Activated B cell treated with CpG ODN at 0.5 μM for 24 hours (primary cell): ENCODE measurements at regions not wholly inside any gene's neighbourhood (a gene's known extent, or its start where the extent isn't known, plus 50 kb on each side); places are given as distances from the start of the nearest gene placed in this dataset.

Experiments used
- ATAC-seq: fragments of 200-7000 bp; cut with Tn5 transposase; one replicate; pipeline ENCODE4 v1.10.0; 2021; ENCODE audit warnings: low read depth, mild to moderate bottlenecking, moderate library complexity
- CTCF ChIA-PET: fragments of 350-600 bp; sonication (Branson Sonifier 250); formaldehyde crosslinking; loops from one replicate; lab custom pipeline; 2021; ENCODE audit warnings: antibody characterized with exemption; lab: Charles Lee
- POLR2A ChIA-PET: fragments of 350-600 bp; sonication (Branson Sonifier 250); formaldehyde crosslinking; loops from one replicate; lab custom pipeline; 2021; ENCODE audit warnings: antibody characterized with exemption; lab: Charles Lee
- DNase-seq: peaks from one replicate; pipeline ENCODE4 v3.0.0; 2022
- H3K27ac Mint-ChIP-seq: one replicate; pipeline ENCODE4 v1.8.0; 2020; ENCODE audit warnings: mixed read lengths
- H3K27me3 Mint-ChIP-seq: one replicate; pipeline ENCODE4 v1.8.0; 2021; ENCODE audit warnings: mixed read lengths
- H3K36me3 Mint-ChIP-seq: one replicate; pipeline ENCODE4 v1.8.0; 2021; ENCODE audit warnings: low read depth, mixed read lengths
- H3K4me1 Mint-ChIP-seq: one replicate; pipeline ENCODE4 v1.8.0; 2021; ENCODE audit warnings: mixed read lengths
- H3K4me3 Mint-ChIP-seq: one replicate; pipeline ENCODE4 v1.8.0; 2020; ENCODE audit warnings: mild to moderate bottlenecking, mixed read lengths
- H3K9me3 Mint-ChIP-seq: one replicate; pipeline ENCODE4 v1.8.0; 2020; ENCODE audit warnings: mixed read lengths
- intact Hi-C: fragments of 100-400 bp; cut with micrococcal nuclease; formaldehyde crosslinking; loops from one replicate; pipeline ENCODE4 v1.15.1; 2024
- TF ChIP-seq, protein P1 (sequence below): fragments of 200-600 bp; IDR thresholded peaks from one replicate; pipeline ENCODE4 v1.8.0; 2022; ENCODE audit warnings: antibody characterized with exemption, mild to moderate bottlenecking

DNA sequence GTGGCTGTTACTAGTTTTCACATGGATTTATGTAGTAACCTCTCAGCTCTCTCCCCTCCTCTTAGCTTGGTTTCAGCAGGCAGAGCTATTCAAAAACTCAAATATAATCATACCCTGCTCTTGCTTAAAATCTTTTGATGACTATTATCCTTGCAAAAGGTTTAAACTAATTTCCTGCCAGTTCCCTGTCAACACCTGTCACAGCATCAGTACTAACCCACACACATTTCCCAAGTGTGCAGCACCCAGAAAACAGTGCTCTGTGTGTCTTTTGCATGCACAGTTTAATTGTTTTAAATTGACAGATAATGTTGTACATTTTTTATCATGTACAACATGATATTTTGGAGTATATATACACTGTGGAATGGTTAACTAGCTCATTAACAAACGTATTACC lies 202.0 kb downstream of the PAPSS1 start:
- POLR2A ChIA-PET: no interaction called here
- H3K4me1 Mint-ChIP-seq: no peaks in the 10 kb centered on the region
- H3K27ac Mint-ChIP-seq: no peak overlapping the region
- no peak for ATAC-seq
- CTCF ChIA-PET: no interaction called here
- peaks cover 4% of the 10 kb centered on the region for H3K9me3 Mint-ChIP-seq
- TF ChIP-seq, protein P1, sequence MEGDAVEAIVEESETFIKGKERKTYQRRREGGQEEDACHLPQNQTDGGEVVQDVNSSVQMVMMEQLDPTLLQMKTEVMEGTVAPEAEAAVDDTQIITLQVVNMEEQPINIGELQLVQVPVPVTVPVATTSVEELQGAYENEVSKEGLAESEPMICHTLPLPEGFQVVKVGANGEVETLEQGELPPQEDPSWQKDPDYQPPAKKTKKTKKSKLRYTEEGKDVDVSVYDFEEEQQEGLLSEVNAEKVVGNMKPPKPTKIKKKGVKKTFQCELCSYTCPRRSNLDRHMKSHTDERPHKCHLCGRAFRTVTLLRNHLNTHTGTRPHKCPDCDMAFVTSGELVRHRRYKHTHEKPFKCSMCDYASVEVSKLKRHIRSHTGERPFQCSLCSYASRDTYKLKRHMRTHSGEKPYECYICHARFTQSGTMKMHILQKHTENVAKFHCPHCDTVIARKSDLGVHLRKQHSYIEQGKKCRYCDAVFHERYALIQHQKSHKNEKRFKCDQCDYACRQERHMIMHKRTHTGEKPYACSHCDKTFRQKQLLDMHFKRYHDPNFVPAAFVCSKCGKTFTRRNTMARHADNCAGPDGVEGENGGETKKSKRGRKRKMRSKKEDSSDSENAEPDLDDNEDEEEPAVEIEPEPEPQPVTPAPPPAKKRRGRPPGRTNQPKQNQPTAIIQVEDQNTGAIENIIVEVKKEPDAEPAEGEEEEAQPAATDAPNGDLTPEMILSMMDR: no peak
- no peaks in the 10 kb centered on the region for H3K27me3 Mint-ChIP-seq
- no peak for DNase-seq
- intact Hi-C loops: no loop called here
- no peak overlapping the region for H3K4me3 Mint-ChIP-seq
- H3K36me3 Mint-ChIP-seq: no peaks in the 10 kb centered on the region

DNA sequence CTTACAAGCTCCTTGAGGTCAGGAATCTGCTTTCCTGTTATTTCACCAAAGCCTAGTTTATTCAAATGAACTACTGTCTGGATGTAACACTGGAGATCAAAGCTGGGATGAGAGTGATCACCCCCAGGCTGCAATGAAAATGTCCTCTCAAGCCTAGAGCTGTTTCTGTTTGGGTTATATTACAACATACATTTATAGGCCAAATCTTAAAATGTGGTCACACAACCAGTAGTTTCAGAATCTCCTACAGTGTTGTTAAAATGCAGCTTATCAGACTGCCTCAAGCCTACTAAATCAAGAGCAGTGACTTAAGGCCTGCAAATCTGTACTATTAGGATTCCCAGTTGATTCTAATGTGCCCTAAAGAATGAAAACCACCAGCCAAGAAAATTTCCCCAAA lies 207.5 kb downstream of the PAPSS1 start:
- ATAC-seq (no peak), DNase-seq (no peak)
- peaks cover 4% of the 10 kb centered on the region for H3K9me3 Mint-ChIP-seq
- no peak overlapping the region for H3K4me3 Mint-ChIP-seq
- H3K27me3 Mint-ChIP-seq: no peaks in the 10 kb centered on the region
- no peak overlapping the region for H3K27ac Mint-ChIP-seq
- ChIA-PET CTCF (no interaction called here), POLR2A (no interaction called here)
- H3K4me1 Mint-ChIP-seq: no peaks in the 10 kb centered on the region
- TF ChIP-seq, protein P1: no peak
- no peaks in the 10 kb centered on the region for H3K36me3 Mint-ChIP-seq
- intact Hi-C loops: no loop called here

DNA sequence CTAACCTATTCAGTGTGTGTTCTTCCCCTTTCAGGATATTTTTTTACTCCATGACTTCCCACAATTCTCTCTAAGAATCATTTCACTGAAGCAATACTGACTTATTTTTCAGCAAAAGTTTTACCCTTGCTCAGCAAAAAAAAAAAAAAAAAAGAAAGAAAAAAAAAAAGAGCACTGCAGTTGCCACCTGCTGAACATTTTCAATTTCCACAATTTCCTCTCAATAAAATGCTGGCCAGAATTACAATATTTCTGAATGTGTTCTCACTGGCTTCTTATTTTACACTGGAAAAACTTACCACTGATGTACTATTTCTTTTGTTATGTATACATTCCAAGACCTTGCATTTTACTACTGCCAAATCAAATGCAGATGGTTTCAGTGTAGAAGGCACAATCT lies 210.4 kb downstream of the PAPSS1 start:
- Mint-ChIP-seq H3K36me3 (no peaks in the 10 kb centered on the region), H3K4me1 (no peaks in the 10 kb centered on the region), H3K4me3 (no peak overlapping the region), H3K27ac (no peak overlapping the region), H3K9me3 (peaks cover 7% of the 10 kb centered on the region), H3K27me3 (no peaks in the 10 kb centered on the region)
- TF ChIP-seq, protein P1: no peak
- no peak for ATAC-seq
- intact Hi-C loops: no loop called here
- POLR2A ChIA-PET: no interaction called here
- CTCF ChIA-PET: no interaction called here
- no peak for DNase-seq

DNA sequence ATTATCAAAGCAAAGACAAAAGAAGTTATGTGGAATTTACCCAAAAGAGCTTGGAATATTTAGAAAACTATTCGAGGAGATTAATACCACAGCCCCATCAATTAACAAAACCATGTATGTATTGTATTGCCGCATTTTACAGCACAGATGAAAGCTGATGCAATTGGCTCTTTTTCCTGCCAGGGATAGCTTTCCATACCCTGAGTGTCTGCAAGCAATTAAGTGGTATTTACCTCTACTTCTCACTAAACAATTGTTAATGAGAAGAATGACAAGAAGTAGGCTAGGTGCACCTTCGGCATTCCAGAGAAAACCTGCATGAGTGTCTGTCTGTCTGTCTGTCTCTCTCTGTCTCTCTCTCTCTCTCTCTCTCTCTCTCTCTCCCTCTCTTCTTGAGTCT lies 219.5 kb downstream of the PAPSS1 start:
- Mint-ChIP-seq H3K36me3 (no peaks in the 10 kb centered on the region), H3K27me3 (no peaks in the 10 kb centered on the region), H3K4me3 (no peak overlapping the region), H3K27ac (no peak overlapping the region), H3K4me1 (no peaks in the 10 kb centered on the region), H3K9me3 (peaks cover 10% of the 10 kb centered on the region)
- intact Hi-C loops: no loop called here
- CTCF ChIA-PET: no interaction called here
- no peak for DNase-seq
- POLR2A ChIA-PET: no interaction called here
- TF ChIP-seq, protein P1: no peak
- ATAC-seq: no peak

DNA sequence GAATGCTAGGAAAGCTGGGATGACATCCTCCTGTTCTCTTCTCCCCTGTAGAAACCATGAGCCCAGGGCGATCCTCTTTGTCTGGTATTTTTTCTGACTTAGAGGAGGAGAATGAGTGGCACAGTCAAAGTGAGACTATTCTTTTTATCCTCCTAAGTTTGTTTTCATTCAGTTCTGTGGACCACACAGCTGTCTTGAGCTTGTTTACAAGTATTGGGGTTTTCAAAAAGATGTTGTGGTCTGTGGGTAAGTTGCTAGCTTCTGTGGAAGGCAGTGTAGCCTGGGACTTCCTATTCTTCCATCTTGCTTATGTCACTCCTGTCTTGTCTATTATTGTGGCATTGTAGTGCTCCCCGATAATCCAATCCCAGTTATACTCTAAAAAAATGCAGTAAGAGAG lies 223.0 kb downstream of the PAPSS1 start:
- no peak for DNase-seq
- no peak overlapping the region for H3K4me3 Mint-ChIP-seq
- H3K4me1 Mint-ChIP-seq: no peaks in the 10 kb centered on the region
- peaks cover 6% of the 10 kb centered on the region for H3K9me3 Mint-ChIP-seq
- no peak overlapping the region for H3K27ac Mint-ChIP-seq
- intact Hi-C loops: no loop called here
- TF ChIP-seq, protein P1: no peak
- ATAC-seq: no peak
- ChIA-PET POLR2A (no interaction called here), CTCF (no interaction called here)
- no peaks in the 10 kb centered on the region for H3K36me3 Mint-ChIP-seq
- H3K27me3 Mint-ChIP-seq: no peaks in the 10 kb centered on the region
